Chondrocyte (in vitro differentiated cells): ENCODE measurements at regions not wholly inside any gene's neighbourhood (a gene's known extent, or its start where the extent isn't known, plus 50 kb on each side); places are given as distances from the start of the nearest gene placed in this dataset.
"Not testable (repeated sequence)": the region's sequence is repeated elsewhere in the genome, so short reads cannot be mapped to it uniquely, and the experiment has no call there.

Experiments used
- DNase-seq: peaks from one replicate; pipeline ENCODE4 v3.0.0; 2021; ENCODE audit warnings: mixed read lengths, low spot score
- H3K27ac Mint-ChIP-seq: one replicate; pipeline ENCODE4 v1.8.0; 2021; ENCODE audit warnings: mild to moderate bottlenecking, moderate library complexity, mixed read lengths; ENCODE audit not compliant: unreplicated experiment
- H3K27me3 Mint-ChIP-seq: 2 replicates; pipeline ENCODE4 v1.8.0; 2021; ENCODE audit warnings: low read depth, mixed read lengths
- H3K36me3 Mint-ChIP-seq: 2 replicates; pipeline ENCODE4 v1.8.0; 2021; ENCODE audit warnings: low read depth, mixed read lengths
- H3K4me1 Mint-ChIP-seq: 2 replicates; pipeline ENCODE4 v1.8.0; 2021; ENCODE audit warnings: low read depth, mild to moderate bottlenecking, mixed read lengths
- H3K4me3 Mint-ChIP-seq: one replicate; pipeline ENCODE4 v1.8.0; 2021; ENCODE audit warnings: mild to moderate bottlenecking, moderate library complexity, mixed read lengths; ENCODE audit not compliant: unreplicated experiment
- H3K9me3 Mint-ChIP-seq: 2 replicates; pipeline ENCODE4 v1.8.0; 2021; ENCODE audit warnings: low read depth, mixed read lengths
- CTCF ChIP-seq: fragments of 200-600 bp; sonication (generic); IDR thresholded peaks from 2 replicates; pipeline ENCODE4 v1.5.0; 2021; ENCODE audit warnings: antibody characterized with exemption, mild to moderate bottlenecking, moderate library complexity

GRCh38 chr3:159257954-159258353 is 456.1 kb downstream of the MFSD1 start:
- Mint-ChIP-seq H3K27me3 (peaks cover 50% of the 10 kb centered on the region), H3K36me3 (no peaks in the 10 kb centered on the region), H3K4me3 (no peak overlapping the region), H3K4me1 (no peaks in the 10 kb centered on the region), H3K27ac (no peak overlapping the region), H3K9me3 (peaks cover 3% of the 10 kb centered on the region)
- DNase-seq: no peak
- no peak for TF ChIP-seq CTCF

- Mint-ChIP-seq H3K27ac (no peak overlapping the region), H3K27me3 (peaks cover 53% of the 10 kb centered on the region), H3K9me3 (no peaks in the 10 kb centered on the region), H3K4me3 (no peak overlapping the region), H3K4me1 (peaks cover 2% of the 10 kb centered on the region), H3K36me3 (no peaks in the 10 kb centered on the region)
- TF ChIP-seq CTCF: no peak
- DNase-seq: no peak
These were observed 457.1 kb downstream of the MFSD1 start for GRCh38 chr3:159258934-159259333.

- Mint-ChIP-seq H3K9me3 (no peaks in the 10 kb centered on the region), H3K4me3 (no peak overlapping the region), H3K36me3 (no peaks in the 10 kb centered on the region), H3K27me3 (peaks cover 46% of the 10 kb centered on the region), H3K4me1 (peaks cover 4% of the 10 kb centered on the region), H3K27ac (no peak overlapping the region)
- no peak for DNase-seq
- peak; percentile 96 for TF ChIP-seq CTCF
These were observed 458.3 kb downstream of the MFSD1 start for GRCh38 chr3:159260049-159260662.

GRCh38 chr3:159261333-159261732 is 459.5 kb downstream of the MFSD1 start:
- H3K9me3 Mint-ChIP-seq, H3K27ac Mint-ChIP-seq, H3K4me1 Mint-ChIP-seq, DNase-seq, H3K36me3 Mint-ChIP-seq, H3K4me3 Mint-ChIP-seq: not testable (repeated sequence)
- H3K27me3 Mint-ChIP-seq: peaks cover 40% of the 10 kb centered on the region

GRCh38 chr3:159263750-159264553 is 462.1 kb downstream of the MFSD1 start:
- DNase-seq: no peak
- no peak overlapping the region for H3K27ac Mint-ChIP-seq
- no peak overlapping the region for H3K4me3 Mint-ChIP-seq
- peaks cover 24% of the 10 kb centered on the region for H3K27me3 Mint-ChIP-seq
- no peaks in the 10 kb centered on the region for H3K36me3 Mint-ChIP-seq
- TF ChIP-seq CTCF: peak; percentile 92
- peaks cover 4% of the 10 kb centered on the region for H3K4me1 Mint-ChIP-seq
- no peaks in the 10 kb centered on the region for H3K9me3 Mint-ChIP-seq
